WI38 (cell line): ENCODE measurements at regions not wholly inside any gene's neighbourhood (a gene's known extent, or its start where the extent isn't known, plus 50 kb on each side); places are given as distances from the start of the nearest gene placed in this dataset.

Experiments used
- H3K4me3 ChIP-seq: 2 replicates; pipeline ENCODE4 v1.5.1; 2011; ENCODE audit warnings: low read depth, mild to moderate bottlenecking, control low read depth, low read length
- TF ChIP-seq, protein P1 (sequence below): IDR thresholded peaks from 2 replicates; pipeline ENCODE4 v1.5.1; 2012; ENCODE audit warnings: low read depth, mild to moderate bottlenecking, control low read depth, low read length

DNA sequence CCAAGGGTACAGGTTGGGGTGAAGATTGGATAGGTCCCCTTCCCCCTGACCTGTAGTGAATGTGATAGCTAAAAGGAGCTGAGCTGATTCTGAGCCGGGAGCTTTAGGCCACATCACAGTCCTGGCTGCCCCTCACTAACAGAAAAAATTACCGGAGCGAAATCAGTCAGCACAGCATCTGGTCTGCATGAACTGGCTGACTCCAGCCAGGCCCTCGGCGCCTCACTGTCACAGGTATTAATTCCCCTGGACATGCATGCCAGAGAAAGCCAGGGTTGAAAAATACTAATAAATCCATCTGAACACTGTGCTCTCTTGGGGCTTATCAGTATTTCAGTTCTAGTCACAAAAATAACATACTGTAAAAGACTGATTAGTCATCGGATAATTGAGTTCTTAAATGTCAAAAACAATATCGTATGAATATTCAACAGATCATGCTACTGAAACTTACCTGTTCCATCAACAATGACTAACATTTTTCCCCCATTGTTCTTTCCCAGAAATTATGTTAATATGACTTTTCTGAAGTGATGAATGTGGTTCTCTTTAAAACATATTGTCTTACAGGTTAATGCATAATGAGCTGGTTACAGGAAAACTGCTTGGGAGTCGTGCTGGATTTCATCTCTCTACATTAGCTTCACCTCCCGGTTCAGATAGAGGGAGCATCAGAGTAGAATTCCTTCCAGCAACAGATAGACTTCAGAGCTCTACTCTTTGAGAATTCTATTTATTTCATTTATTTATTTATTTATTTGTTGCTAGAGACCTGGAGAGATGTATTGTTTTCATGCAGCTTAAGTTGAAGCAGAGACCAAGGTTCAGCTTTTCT, 387.7 kb downstream of the NXPE2 start:
- H3K4me3 ChIP-seq, result no peak overlapping the region
- TF ChIP-seq, protein P1, sequence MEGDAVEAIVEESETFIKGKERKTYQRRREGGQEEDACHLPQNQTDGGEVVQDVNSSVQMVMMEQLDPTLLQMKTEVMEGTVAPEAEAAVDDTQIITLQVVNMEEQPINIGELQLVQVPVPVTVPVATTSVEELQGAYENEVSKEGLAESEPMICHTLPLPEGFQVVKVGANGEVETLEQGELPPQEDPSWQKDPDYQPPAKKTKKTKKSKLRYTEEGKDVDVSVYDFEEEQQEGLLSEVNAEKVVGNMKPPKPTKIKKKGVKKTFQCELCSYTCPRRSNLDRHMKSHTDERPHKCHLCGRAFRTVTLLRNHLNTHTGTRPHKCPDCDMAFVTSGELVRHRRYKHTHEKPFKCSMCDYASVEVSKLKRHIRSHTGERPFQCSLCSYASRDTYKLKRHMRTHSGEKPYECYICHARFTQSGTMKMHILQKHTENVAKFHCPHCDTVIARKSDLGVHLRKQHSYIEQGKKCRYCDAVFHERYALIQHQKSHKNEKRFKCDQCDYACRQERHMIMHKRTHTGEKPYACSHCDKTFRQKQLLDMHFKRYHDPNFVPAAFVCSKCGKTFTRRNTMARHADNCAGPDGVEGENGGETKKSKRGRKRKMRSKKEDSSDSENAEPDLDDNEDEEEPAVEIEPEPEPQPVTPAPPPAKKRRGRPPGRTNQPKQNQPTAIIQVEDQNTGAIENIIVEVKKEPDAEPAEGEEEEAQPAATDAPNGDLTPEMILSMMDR, result no peak

GRCh38 chr11:115067471-115067870, 389.1 kb downstream of the NXPE2 start:
- TF ChIP-seq, protein P1, result no peak
- H3K4me3 ChIP-seq, result no peak overlapping the region

DNA sequence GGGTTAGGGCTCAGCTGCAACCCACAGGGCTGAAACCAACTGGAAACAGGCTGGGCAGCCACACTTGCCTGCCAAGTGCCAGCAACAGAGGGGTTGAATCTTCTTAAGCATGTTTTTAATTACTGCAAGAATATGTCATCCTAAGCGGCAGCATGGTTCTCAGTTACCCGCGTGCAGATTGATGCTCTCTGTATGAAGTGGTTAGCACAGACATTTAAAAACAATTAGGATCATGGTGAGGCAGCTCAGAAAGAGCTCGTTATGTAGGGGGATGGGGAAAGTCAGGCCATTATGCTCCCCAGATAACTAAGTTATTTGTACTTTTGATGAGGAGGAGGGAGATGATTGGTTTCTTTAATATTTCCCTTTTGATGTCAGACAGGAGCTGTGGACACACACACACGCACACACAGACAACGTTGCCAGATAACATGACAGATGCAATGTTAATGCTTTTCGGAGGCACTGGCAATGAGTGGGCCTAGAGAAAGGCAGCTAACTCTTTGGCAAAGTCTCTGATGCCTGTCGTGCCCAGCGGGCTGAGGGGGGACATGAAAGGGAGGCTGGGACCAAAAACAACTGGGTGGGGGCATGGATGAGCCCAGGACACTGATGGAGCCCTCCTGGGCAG, 389.7 kb downstream of the NXPE2 start:
- TF ChIP-seq, protein P1, result no peak
- no peak overlapping the region for H3K4me3 ChIP-seq

DNA sequence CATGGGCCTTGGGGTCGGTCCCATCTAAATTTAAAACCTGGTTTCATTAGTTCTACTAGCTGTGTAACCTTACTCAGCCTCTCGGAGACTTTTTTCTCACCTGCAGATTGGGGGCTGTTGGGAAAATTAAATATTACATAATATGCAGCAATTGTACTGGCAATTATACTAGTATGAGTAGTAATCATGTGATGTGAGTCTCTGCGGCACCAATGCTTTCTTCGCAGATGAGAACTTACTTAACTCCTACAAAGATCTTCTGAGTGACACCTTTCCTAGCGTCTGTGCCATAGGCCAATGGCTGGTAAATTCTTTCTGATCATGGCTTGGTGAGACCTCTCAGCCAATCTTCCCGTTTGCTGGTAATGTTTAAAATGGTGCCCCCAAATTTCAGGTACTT, 391.3 kb downstream of the NXPE2 start:
- no peak overlapping the region for H3K4me3 ChIP-seq
- TF ChIP-seq, protein P1, result no peak

DNA sequence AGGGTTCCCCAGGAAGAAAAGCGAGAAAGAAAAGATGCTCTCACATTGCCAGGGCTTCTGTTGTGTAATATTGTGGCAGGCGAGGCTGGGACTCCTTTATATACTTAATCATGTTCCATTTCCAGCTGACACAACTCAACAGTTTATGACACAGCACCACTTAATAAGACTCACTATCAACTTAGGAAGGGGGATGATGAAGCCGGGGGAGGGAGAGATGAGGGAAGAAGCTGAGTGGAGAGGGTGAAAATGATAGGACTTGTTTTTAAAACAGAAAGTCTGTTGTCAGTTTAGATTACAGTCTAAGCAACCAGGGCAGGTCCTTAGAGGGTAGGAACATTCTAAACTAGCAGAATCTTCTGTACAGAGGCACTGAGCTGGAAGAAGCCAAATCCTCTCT, 397.0 kb downstream of the NXPE2 start:
- TF ChIP-seq, protein P1, result no peak
- no peak overlapping the region for H3K4me3 ChIP-seq

DNA sequence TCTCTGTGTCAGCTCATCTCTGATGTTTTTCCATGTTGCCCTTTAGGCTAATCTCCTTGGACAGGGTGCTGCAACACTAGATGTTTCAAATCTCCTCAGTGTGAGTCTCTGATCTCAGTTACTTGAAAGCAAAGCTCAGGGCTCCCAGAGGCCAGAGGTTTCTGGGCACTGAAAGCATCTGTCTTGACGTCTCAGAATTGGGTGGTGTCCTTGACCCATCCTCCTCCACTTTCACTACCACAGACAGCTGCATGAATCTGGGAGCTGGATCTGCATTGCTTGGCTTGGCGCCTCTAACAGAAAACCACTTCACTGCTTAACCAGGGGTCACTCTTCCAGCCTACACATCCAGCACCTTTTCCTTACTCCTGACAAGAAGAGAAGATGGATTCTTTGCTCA, 399.4 kb downstream of the NXPE2 start:
- H3K4me3 ChIP-seq, result no peak overlapping the region
- TF ChIP-seq, protein P1, result no peak
